HepG2 (cell line): ENCODE measurements at regions not wholly inside any gene's neighbourhood (a gene's known extent, or its start where the extent isn't known, plus 50 kb on each side); places are given as distances from the start of the nearest gene placed in this dataset.
"Not testable (repeated sequence)": the region's sequence is repeated elsewhere in the genome, so short reads cannot be mapped to it uniquely, and the experiment has no call there.

ENCODE experiments used
- ATAC-seq: fragments of 200-7000 bp; cut with Tn5 transposase; 3 replicates; pipeline ENCODE4 v1.9.1; 2020; ENCODE audit warnings: mild to moderate bottlenecking, moderate library complexity
- BruUV-seq: library from RNA; stranded (reverse); fragments of 400-500 nt; replicated peaks from 2 replicates; lab custom pipeline; 2021; lab: Mats Ljungman, UMichigan
- CTCF ChIA-PET: fragments of 300-600 bp; formaldehyde crosslinking; extraction: SDS; loops from one replicate; lab custom pipeline; 2021; ENCODE audit warnings: low total read pairs, inconsistent platforms, low intra/inter-chr PET ratio; lab: Yijun Ruan, JAX
- POLR2A ChIA-PET: fragments of 350-600 bp; sonication (Branson Sonifier 250); formaldehyde crosslinking; loops from one replicate; lab custom pipeline; 2020; ENCODE audit warnings: antibody characterized with exemption, inconsistent platforms; lab: Yijun Ruan, JAX
- DNase-seq: peaks from one replicate; pipeline ENCODE4 v3.0.0-alpha.2; 2015; ENCODE audit warnings: low spot score
- FAIRE-seq: peaks from 3 replicates; lab custom pipeline; 2011; peaks lifted over from hg19 to GRCh38; lab: Jason Lieb, UNC
- H2AFZ ChIP-seq: one replicate; pipeline ENCODE4 v1.6.1; 2011; ENCODE audit warnings: low read length, inconsistent platforms
- H3K27ac ChIP-seq: fragments of 300-600 bp; 3 replicates; pipeline ENCODE4 v1.8.0; 2011; ENCODE audit warnings: mixed run types, mild to moderate bottlenecking, mixed read lengths, low read length, inconsistent platforms; ENCODE audit not compliant: insufficient read depth; ENCODE audit errors: extremely low read length
- H3K27me3 ChIP-seq, 2 experiments: fragments of 200-600 bp in 1 of 2; 2 replicates in 1 of 2; 3 replicates in 1 of 2; pipeline versions ENCODE4 v1.6.0 to v1.8.0; 2011; ENCODE audit warnings: low read length in 2 of 2, mild to moderate bottlenecking in 2 of 2, moderate library complexity in 2 of 2, inconsistent platforms in 1 of 2; ENCODE audit not compliant: insufficient read depth in 2 of 2, control insufficient read depth in 1 of 2
- H3K36me3 ChIP-seq, 2 experiments: fragments of 200-600 bp in 1 of 2; replicated peaks in 1 of 2; 2 replicates in 1 of 2; 3 replicates in 1 of 2; pipeline versions ENCODE4 v1.5.1 to v1.8.0; 2011; ENCODE audit warnings: low read length in 2 of 2, inconsistent platforms in 1 of 2; ENCODE audit not compliant: insufficient read depth in 2 of 2, control insufficient read depth in 1 of 2
- H3K4me1 ChIP-seq: 2 replicates; pipeline ENCODE4 v1.5.1; 2012; ENCODE audit warnings: low read length, inconsistent platforms; ENCODE audit not compliant: insufficient read depth
- H3K4me2 ChIP-seq: 2 replicates; pipeline ENCODE4 v1.6.0; 2011; ENCODE audit warnings: low read depth, low read length, inconsistent platforms
- H3K4me3 ChIP-seq, 3 experiments: fragments of 200-600 bp in 1 of 3; sonication (generic), shearing (Covaris generic) in 1 of 3; replicated peaks in 1 of 3; 2 replicates each; pipeline ENCODE4 v1.5.1; 2011 to 2016; ENCODE audit warnings: low read length in 3 of 3, inconsistent platforms in 2 of 3, low read depth in 2 of 3, mild to moderate bottlenecking in 2 of 3, control low read depth in 1 of 3, mixed read lengths in 1 of 3; ENCODE audit not compliant: insufficient read depth in 1 of 3
- H3K79me2 ChIP-seq: one replicate; pipeline ENCODE4 v1.6.1; 2011; ENCODE audit warnings: low read length, inconsistent platforms; ENCODE audit not compliant: insufficient read depth
- H3K9ac ChIP-seq: 2 replicates; pipeline ENCODE4 v1.6.0; 2011; ENCODE audit warnings: mild to moderate bottlenecking, low read depth, low read length, inconsistent platforms; ENCODE audit not compliant: insufficient read depth
- H3K9me3 ChIP-seq: 2 replicates; pipeline ENCODE4 v1.5.1; 2012; ENCODE audit warnings: mild to moderate bottlenecking, low read length
- H4K20me1 ChIP-seq: 2 replicates; pipeline ENCODE4 v1.6.0; 2011; ENCODE audit warnings: inconsistent platforms, mild to moderate bottlenecking, low read length, moderate library complexity; ENCODE audit not compliant: insufficient read depth
- FOXP1 ChIP-seq, 2 experiments: fragments of 450-650 bp in 1 of 2; IDR thresholded peaks; 2 replicates each; pipeline ENCODE4 v1.6.1; 2017 to 2018; ENCODE audit warnings: antibody characterized with exemption in 1 of 2
- KAT8 ChIP-seq: IDR thresholded peaks from 2 replicates; pipeline ENCODE4 v1.6.1; 2016; ENCODE audit warnings: missing genetic modification reagents, missing compliant biosample characterization
- MTF1 ChIP-seq: sonication (generic); formaldehyde crosslinking; IDR thresholded peaks from 2 replicates; pipeline ENCODE4 v1.5.0; 2020; ENCODE audit warnings: missing genetic modification reagents
- SP4 ChIP-seq: sonication (generic); formaldehyde crosslinking; IDR thresholded peaks from 2 replicates; pipeline ENCODE4 v1.8.1; 2023; ENCODE audit warnings: mild to moderate bottlenecking, missing genetic modification reagents
- ZNF224 ChIP-seq: sonication (generic); formaldehyde crosslinking; IDR thresholded peaks from 2 replicates; pipeline ENCODE4 v1.5.0; 2020; ENCODE audit warnings: mild to moderate bottlenecking, missing genetic modification reagents
- WGBS: methylation state at CpG from one replicate; pipeline ENCODE4 v1.1.6; 2017; ENCODE audit warnings: low lambda C conversion rate; 5-methylcytosine and 5-hydroxymethylcytosine counted together
- in situ Hi-C: cut with HindIII; loops from 2 replicates; pipeline ENCODE4 v1.10.0; 2017; ENCODE audit warnings: low pct_unique_long_range_greater_than_20kb; ENCODE audit not compliant: extremely low pct_ligation_motif_present
- intact Hi-C: fragments of 100-400 bp; cut with micrococcal nuclease; formaldehyde crosslinking; loops from one replicate; pipeline ENCODE4 v1.10.0; 2022; ENCODE audit not compliant: unreplicated experiment
- TF ChIP-seq, protein P1 (sequence below): sonication (generic); formaldehyde crosslinking; conservative IDR thresholded peaks from 2 replicates; pipeline ENCODE4 v1.8.1; 2023; ENCODE audit warnings: missing genetic modification reagents
- TF ChIP-seq, protein P2 (sequence below): sonication (generic); formaldehyde crosslinking; IDR thresholded peaks from 2 replicates; pipeline ENCODE4 v1.5.0; 2020; ENCODE audit warnings: missing genetic modification reagents

DNA sequence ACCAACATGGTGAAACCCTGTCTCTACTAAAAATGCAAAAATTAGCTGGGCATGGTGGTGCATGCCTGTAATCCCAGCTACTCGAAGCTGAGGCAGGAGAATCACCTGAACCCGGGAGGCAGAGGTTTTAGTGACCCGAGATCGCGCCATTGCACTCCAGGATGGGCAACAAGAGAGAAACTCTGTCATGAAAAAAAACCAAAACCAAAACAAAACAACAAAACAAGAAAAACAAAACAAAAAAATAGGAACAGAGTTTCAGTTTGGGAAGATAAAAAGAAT is 488.8 kb downstream of the SIPA1L2 start:
- H3K4me3 ChIP-seq, intact Hi-C loops, H3K27me3 ChIP-seq, H3K79me2 ChIP-seq, H2AFZ ChIP-seq, in situ Hi-C loops, H3K4me2 ChIP-seq, H3K36me3 ChIP-seq, H3K27ac ChIP-seq, H4K20me1 ChIP-seq, H3K4me1 ChIP-seq, FAIRE-seq, ATAC-seq, BruUV-seq, H3K9me3 ChIP-seq, POLR2A ChIA-PET, CTCF ChIA-PET, DNase-seq, H3K9ac ChIP-seq: not testable (repeated sequence)
- WGBS: 4% methylated on average over 5 of the region's 5 CpGs

DNA sequence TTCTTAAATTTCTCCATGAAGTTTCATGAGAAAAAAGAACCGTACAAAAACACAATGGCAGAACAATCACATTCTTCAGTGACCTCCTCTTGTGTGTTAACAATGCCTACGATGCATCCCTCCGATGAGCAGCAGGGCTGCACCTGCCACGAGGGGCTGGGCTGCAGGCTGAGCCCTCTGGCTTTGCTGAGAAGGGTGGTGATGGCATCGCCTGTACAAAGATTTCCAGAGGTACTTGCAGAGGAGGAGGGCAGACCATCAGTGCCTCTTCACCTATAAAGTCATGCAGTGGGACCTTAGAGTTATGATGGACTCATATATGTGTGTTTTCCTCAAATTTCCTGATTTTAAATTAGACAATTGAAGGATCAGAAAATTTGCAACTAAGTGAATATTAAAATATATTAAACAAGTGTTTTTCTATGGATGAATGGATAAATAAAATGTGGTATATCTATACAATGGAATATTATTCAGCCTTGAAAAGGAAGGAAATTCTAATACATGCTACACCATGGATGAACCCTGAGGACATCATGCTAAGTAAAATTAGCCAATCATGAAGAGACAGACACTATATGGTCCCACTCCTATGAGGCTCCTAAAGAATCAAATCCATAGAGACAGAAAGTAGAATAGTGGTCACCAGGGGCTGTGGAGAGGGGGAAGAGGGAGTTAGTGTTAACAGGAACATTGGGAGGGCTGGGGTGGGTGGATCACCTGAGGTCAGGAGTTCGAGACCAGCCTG is 489.3 kb downstream of the SIPA1L2 start:
- Histone ChIP-seq H3K27ac (no peak overlapping the region), H3K4me2 (no peak overlapping the region), H3K9ac (no peak overlapping the region), H4K20me1 (no peaks in the 10 kb centered on the region), H3K4me1 (no peaks in the 10 kb centered on the region), H3K9me3 (no peaks in the 10 kb centered on the region), H3K79me2 (no peaks in the 10 kb centered on the region), H3K4me3 (no peak overlapping the region), H3K27me3 (no peaks in the 10 kb centered on the region), H2AFZ (no peak overlapping the region), H3K36me3 (no peaks in the 10 kb centered on the region)
- FAIRE-seq (no peak), ATAC-seq (no peak), DNase-seq (no peak)
- ChIA-PET CTCF (no interaction called here), POLR2A (no interaction called here)
- in situ Hi-C loops (no loop called here), intact Hi-C loops (no loop called here)
- BruUV-seq: no TSS peak
- WGBS: 30% methylated on average over 6 of the region's 6 CpGs
- TF ChIP-seq FOXP1 (IDR thresholded peaks at IDR 0.05) (no peak), FOXP1 (CRISPR knock-in tag; IDR thresholded peaks at IDR 0.05) (no peak), MTF1 (CRISPR knock-in tag) (no peak), SP4 (CRISPR knock-in tag) (no peak), KAT8 (no peak), ZNF224 (CRISPR knock-in tag) (no peak)
- TF ChIP-seq, protein P1, sequence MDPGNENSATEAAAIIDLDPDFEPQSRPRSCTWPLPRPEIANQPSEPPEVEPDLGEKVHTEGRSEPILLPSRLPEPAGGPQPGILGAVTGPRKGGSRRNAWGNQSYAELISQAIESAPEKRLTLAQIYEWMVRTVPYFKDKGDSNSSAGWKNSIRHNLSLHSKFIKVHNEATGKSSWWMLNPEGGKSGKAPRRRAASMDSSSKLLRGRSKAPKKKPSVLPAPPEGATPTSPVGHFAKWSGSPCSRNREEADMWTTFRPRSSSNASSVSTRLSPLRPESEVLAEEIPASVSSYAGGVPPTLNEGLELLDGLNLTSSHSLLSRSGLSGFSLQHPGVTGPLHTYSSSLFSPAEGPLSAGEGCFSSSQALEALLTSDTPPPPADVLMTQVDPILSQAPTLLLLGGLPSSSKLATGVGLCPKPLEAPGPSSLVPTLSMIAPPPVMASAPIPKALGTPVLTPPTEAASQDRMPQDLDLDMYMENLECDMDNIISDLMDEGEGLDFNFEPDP (CRISPR knock-in tag): no peak
- TF ChIP-seq, protein P2, sequence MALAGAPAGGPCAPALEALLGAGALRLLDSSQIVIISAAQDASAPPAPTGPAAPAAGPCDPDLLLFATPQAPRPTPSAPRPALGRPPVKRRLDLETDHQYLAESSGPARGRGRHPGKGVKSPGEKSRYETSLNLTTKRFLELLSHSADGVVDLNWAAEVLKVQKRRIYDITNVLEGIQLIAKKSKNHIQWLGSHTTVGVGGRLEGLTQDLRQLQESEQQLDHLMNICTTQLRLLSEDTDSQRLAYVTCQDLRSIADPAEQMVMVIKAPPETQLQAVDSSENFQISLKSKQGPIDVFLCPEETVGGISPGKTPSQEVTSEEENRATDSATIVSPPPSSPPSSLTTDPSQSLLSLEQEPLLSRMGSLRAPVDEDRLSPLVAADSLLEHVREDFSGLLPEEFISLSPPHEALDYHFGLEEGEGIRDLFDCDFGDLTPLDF: no peak
